ENCODE measurements at regions not wholly inside any gene's neighbourhood (a gene's known extent, or its start where the extent isn't known, plus 50 kb on each side); places are given as distances from the start of the nearest gene placed in this dataset.

DNA sequence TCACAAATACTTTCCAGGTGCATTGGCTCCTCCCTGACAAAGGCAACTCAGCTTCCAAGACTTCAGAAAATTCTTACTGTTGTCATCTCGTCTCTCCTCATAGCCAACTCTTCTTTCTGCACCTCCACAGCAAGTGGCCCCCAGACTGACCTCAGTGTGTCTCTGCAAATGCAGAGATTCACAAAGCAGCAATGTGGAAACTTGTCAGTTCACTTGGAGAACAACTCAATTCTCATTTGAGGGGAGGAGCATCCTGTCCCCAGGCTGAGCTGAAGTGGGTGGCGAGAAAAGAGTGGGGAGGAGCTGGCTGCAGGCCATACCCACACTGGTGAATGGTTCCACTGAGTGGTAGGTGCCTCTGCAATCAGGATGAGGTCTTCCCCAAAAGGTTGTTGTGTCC lies 248.7 kb upstream of the IL12A start:
- TF ChIP-seq SIN3A (IDR thresholded peaks at IDR 0.05; ENCODE audit: borderline replicate concordance in 2 of 2, control insufficient read depth in 1 of 2, low read depth in 2 of 2, low read length in 2 of 2), result no peak
- TF ChIP-seq, protein P1, sequence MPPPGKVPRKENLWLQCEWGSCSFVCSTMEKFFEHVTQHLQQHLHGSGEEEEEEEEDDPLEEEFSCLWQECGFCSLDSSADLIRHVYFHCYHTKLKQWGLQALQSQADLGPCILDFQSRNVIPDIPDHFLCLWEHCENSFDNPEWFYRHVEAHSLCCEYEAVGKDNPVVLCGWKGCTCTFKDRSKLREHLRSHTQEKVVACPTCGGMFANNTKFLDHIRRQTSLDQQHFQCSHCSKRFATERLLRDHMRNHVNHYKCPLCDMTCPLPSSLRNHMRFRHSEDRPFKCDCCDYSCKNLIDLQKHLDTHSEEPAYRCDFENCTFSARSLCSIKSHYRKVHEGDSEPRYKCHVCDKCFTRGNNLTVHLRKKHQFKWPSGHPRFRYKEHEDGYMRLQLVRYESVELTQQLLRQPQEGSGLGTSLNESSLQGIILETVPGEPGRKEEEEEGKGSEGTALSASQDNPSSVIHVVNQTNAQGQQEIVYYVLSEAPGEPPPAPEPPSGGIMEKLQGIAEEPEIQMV (tag; conservative IDR thresholded peaks at IDR 0.05; ENCODE audit: low read depth), result no peak
- TF ChIP-seq, protein P2, sequence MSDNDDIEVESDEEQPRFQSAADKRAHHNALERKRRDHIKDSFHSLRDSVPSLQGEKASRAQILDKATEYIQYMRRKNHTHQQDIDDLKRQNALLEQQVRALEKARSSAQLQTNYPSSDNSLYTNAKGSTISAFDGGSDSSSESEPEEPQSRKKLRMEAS (CRISPR knock-in tag; IDR thresholded peaks at IDR 0.05), result no peak
- TF ChIP-seq, protein P3, sequence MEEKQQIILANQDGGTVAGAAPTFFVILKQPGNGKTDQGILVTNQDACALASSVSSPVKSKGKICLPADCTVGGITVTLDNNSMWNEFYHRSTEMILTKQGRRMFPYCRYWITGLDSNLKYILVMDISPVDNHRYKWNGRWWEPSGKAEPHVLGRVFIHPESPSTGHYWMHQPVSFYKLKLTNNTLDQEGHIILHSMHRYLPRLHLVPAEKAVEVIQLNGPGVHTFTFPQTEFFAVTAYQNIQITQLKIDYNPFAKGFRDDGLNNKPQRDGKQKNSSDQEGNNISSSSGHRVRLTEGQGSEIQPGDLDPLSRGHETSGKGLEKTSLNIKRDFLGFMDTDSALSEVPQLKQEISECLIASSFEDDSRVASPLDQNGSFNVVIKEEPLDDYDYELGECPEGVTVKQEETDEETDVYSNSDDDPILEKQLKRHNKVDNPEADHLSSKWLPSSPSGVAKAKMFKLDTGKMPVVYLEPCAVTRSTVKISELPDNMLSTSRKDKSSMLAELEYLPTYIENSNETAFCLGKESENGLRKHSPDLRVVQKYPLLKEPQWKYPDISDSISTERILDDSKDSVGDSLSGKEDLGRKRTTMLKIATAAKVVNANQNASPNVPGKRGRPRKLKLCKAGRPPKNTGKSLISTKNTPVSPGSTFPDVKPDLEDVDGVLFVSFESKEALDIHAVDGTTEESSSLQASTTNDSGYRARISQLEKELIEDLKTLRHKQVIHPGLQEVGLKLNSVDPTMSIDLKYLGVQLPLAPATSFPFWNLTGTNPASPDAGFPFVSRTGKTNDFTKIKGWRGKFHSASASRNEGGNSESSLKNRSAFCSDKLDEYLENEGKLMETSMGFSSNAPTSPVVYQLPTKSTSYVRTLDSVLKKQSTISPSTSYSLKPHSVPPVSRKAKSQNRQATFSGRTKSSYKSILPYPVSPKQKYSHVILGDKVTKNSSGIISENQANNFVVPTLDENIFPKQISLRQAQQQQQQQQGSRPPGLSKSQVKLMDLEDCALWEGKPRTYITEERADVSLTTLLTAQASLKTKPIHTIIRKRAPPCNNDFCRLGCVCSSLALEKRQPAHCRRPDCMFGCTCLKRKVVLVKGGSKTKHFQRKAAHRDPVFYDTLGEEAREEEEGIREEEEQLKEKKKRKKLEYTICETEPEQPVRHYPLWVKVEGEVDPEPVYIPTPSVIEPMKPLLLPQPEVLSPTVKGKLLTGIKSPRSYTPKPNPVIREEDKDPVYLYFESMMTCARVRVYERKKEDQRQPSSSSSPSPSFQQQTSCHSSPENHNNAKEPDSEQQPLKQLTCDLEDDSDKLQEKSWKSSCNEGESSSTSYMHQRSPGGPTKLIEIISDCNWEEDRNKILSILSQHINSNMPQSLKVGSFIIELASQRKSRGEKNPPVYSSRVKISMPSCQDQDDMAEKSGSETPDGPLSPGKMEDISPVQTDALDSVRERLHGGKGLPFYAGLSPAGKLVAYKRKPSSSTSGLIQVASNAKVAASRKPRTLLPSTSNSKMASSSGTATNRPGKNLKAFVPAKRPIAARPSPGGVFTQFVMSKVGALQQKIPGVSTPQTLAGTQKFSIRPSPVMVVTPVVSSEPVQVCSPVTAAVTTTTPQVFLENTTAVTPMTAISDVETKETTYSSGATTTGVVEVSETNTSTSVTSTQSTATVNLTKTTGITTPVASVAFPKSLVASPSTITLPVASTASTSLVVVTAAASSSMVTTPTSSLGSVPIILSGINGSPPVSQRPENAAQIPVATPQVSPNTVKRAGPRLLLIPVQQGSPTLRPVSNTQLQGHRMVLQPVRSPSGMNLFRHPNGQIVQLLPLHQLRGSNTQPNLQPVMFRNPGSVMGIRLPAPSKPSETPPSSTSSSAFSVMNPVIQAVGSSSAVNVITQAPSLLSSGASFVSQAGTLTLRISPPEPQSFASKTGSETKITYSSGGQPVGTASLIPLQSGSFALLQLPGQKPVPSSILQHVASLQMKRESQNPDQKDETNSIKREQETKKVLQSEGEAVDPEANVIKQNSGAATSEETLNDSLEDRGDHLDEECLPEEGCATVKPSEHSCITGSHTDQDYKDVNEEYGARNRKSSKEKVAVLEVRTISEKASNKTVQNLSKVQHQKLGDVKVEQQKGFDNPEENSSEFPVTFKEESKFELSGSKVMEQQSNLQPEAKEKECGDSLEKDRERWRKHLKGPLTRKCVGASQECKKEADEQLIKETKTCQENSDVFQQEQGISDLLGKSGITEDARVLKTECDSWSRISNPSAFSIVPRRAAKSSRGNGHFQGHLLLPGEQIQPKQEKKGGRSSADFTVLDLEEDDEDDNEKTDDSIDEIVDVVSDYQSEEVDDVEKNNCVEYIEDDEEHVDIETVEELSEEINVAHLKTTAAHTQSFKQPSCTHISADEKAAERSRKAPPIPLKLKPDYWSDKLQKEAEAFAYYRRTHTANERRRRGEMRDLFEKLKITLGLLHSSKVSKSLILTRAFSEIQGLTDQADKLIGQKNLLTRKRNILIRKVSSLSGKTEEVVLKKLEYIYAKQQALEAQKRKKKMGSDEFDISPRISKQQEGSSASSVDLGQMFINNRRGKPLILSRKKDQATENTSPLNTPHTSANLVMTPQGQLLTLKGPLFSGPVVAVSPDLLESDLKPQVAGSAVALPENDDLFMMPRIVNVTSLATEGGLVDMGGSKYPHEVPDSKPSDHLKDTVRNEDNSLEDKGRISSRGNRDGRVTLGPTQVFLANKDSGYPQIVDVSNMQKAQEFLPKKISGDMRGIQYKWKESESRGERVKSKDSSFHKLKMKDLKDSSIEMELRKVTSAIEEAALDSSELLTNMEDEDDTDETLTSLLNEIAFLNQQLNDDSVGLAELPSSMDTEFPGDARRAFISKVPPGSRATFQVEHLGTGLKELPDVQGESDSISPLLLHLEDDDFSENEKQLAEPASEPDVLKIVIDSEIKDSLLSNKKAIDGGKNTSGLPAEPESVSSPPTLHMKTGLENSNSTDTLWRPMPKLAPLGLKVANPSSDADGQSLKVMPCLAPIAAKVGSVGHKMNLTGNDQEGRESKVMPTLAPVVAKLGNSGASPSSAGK (IDR thresholded peaks at IDR 0.05), result no peak
- TF ChIP-seq SETDB1 (IDR thresholded peaks at IDR 0.05; ENCODE audit: low read length), result no peak
- TF ChIP-seq, protein P4, sequence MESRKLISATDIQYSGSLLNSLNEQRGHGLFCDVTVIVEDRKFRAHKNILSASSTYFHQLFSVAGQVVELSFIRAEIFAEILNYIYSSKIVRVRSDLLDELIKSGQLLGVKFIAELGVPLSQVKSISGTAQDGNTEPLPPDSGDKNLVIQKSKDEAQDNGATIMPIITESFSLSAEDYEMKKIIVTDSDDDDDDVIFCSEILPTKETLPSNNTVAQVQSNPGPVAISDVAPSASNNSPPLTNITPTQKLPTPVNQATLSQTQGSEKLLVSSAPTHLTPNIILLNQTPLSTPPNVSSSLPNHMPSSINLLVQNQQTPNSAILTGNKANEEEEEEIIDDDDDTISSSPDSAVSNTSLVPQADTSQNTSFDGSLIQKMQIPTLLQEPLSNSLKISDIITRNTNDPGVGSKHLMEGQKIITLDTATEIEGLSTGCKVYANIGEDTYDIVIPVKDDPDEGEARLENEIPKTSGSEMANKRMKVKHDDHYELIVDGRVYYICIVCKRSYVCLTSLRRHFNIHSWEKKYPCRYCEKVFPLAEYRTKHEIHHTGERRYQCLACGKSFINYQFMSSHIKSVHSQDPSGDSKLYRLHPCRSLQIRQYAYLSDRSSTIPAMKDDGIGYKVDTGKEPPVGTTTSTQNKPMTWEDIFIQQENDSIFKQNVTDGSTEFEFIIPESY (CRISPR knock-in tag; IDR thresholded peaks at IDR 0.05), result no peak
- no peak for TF ChIP-seq EP400 (IDR thresholded peaks at IDR 0.05)
- no peak for TF ChIP-seq CREB1 (IDR thresholded peaks at IDR 0.05)
- no peak for TF ChIP-seq CREB1 (CRISPR knock-in tag; IDR thresholded peaks at IDR 0.05)
- TF ChIP-seq RCOR1 (IDR thresholded peaks at IDR 0.05; ENCODE audit: borderline replicate concordance in 1 of 2, low read depth in 2 of 2, low read length in 2 of 2), result no peak
- TF ChIP-seq MAZ (CRISPR knock-in tag; conservative IDR thresholded peaks at IDR 0.05 in 1 of 2, IDR thresholded peaks at IDR 0.05 in 1 of 2), result no peak
